A673 (cell line): ENCODE measurements at regions not wholly inside any gene's neighbourhood (a gene's known extent, or its start where the extent isn't known, plus 50 kb on each side); places are given as distances from the start of the nearest gene placed in this dataset.

Experiments
- CTCF ChIP-seq: fragments of 300-800, 200-600 bp; sonication (generic); conservative IDR thresholded peaks from 2 replicates; pipeline ENCODE4 v1.5.1; 2017; ENCODE audit warnings: low read depth, mild to moderate bottlenecking, antibody characterized with exemption, low read length, moderate library complexity, mixed read lengths
- EZH2 ChIP-seq: fragments of 200-600 bp; sonication (generic); IDR thresholded peaks from 2 replicates; pipeline ENCODE4 v1.6.1; 2017; ENCODE audit warnings: borderline replicate concordance, low read depth, mild to moderate bottlenecking, mixed read lengths, antibody characterized with exemption, low read length; ENCODE audit not compliant: poor library complexity, severe bottlenecking

GRCh38 chr11:29265381-29265780, 751.4 kb downstream of the KCNA4 start:
- TF ChIP-seq CTCF: no peak
- no peak for TF ChIP-seq EZH2
